ENCODE measurements at regions not wholly inside any gene's neighbourhood (a gene's known extent, or its start where the extent isn't known, plus 50 kb on each side); places are given as distances from the start of the nearest gene placed in this dataset.

- no peak for TF ChIP-seq EP300 (IDR thresholded peaks at IDR 0.05; ENCODE audit: borderline replicate concordance)
- no peak for TF ChIP-seq CEBPB (IDR thresholded peaks at IDR 0.05)
- TF ChIP-seq MAX (IDR thresholded peaks at IDR 0.05) = no peak
- no peak for TF ChIP-seq TCF12 (IDR thresholded peaks at IDR 0.05; ENCODE audit: low read depth)
- no peak for TF ChIP-seq TAF1 (IDR thresholded peaks at IDR 0.05; ENCODE audit: low read depth)
- no peak for TF ChIP-seq CREB1 (IDR thresholded peaks at IDR 0.05; ENCODE audit: low read depth)
- TF ChIP-seq TEAD4 (IDR thresholded peaks at IDR 0.05) = no peak
- TF ChIP-seq FOXM1 (IDR thresholded peaks at IDR 0.05; ENCODE audit: borderline replicate concordance, low read depth) = no peak
- TF ChIP-seq REST (IDR thresholded peaks at IDR 0.05; ENCODE audit: low read depth) = no peak
These were observed 537.2 kb downstream of the XPNPEP1 start for GRCh38 chr10:109386101-109386500.

Data from Ishikawa (cell line).